Coronary artery (tissue), 2 donors: ENCODE measurements at regions not wholly inside any gene's neighbourhood (a gene's known extent, or its start where the extent isn't known, plus 50 kb on each side); places are given as distances from the start of the nearest gene placed in this dataset.
"Not testable (repeated sequence)": the region's sequence is repeated elsewhere in the genome, so short reads cannot be mapped to it uniquely, and the experiment has no call there.

ENCODE experiments used
- DNase-seq: peaks from one replicate; pipeline ENCODE4 v3.0.0-alpha.2; 2017; ENCODE audit warnings: low spot score
- H3K27ac ChIP-seq, 2 donors: fragments of 200-600 bp; sonication (generic); one replicate each; pipeline ENCODE4 v1.5.1; 2016 to 2019
- H3K4me3 ChIP-seq: fragments of 200-600 bp; sonication (generic); 2 replicates; pipeline ENCODE4 v1.5.1; 2016; ENCODE audit warnings: mild to moderate bottlenecking, moderate library complexity
- CTCF ChIP-seq: fragments of 200-600 bp; sonication (generic); IDR thresholded peaks from one replicate; pipeline ENCODE4 v1.5.1; 2019; ENCODE audit warnings: antibody characterized with exemption

- H3K27ac ChIP-seq, result no peak overlapping the region
- DNase-seq, result no peak
- no peak for TF ChIP-seq CTCF
- H3K4me3 ChIP-seq, result no peak overlapping the region
These were observed 308.6 kb downstream of the TEX29 start for GRCh38 chr13:111629016-111629415.

- Histone ChIP-seq H3K27ac (no peak overlapping the region), H3K4me3 (no peak overlapping the region)
- DNase-seq, result no peak
- TF ChIP-seq CTCF, result no peak
These were observed 309.0 kb downstream of the TEX29 start for GRCh38 chr13:111629457-111629856.

- no peak overlapping the region for H3K4me3 ChIP-seq
- DNase-seq, result no peak
- no peak for TF ChIP-seq CTCF
- no peak overlapping the region for H3K27ac ChIP-seq
These were observed 309.5 kb downstream of the TEX29 start for GRCh38 chr13:111629926-111630325.

- H3K27ac ChIP-seq, result no peak overlapping the region
- H3K4me3 ChIP-seq, result no peak overlapping the region
- no peak for TF ChIP-seq CTCF
- no peak for DNase-seq
These were observed 310.0 kb downstream of the TEX29 start for GRCh38 chr13:111630406-111630805.

- H3K27ac ChIP-seq, DNase-seq, H3K4me3 ChIP-seq: not testable (repeated sequence)
These were observed 310.8 kb downstream of the TEX29 start for GRCh38 chr13:111631271-111631670.

GRCh38 chr13:111632906-111633305, 312.5 kb downstream of the TEX29 start:
- no peak for TF ChIP-seq CTCF
- Histone ChIP-seq H3K27ac (no peak overlapping the region), H3K4me3 (no peak overlapping the region)
- DNase-seq, result peak; percentile 46

GRCh38 chr13:111633401-111633800, 313.0 kb downstream of the TEX29 start:
- no peak for DNase-seq
- TF ChIP-seq CTCF, result no peak
- H3K27ac ChIP-seq, result no peak overlapping the region
- no peak overlapping the region for H3K4me3 ChIP-seq

GRCh38 chr13:111634410-111634809, 314.0 kb downstream of the TEX29 start:
- H3K27ac ChIP-seq, result no peak overlapping the region
- no peak for TF ChIP-seq CTCF
- DNase-seq, result no peak
- H3K4me3 ChIP-seq, result no peak overlapping the region
